ENCODE measurements at regions not wholly inside any gene's neighbourhood (a gene's known extent, or its start where the extent isn't known, plus 50 kb on each side); places are given as distances from the start of the nearest gene placed in this dataset.

DNA sequence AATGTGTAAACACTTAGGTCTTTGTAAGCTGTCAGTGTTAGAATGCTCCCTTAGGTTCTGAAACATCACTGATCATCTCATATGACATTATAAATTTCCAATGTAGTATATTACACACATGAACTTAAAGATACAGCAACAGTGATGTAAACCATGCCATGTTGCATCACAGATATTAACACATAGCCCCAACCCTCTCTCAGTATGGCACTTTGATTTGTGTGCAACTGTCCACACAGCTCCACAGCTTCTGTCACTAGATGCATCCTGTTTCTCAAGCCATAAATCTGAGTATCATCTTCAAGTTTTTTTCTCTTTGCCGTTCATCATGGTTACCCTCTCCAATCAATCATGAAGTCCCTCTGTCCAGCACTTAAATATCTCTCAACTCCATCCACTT lies 69.2 kb upstream of the LRP1B start:
- intact Hi-C loops (cut with micrococcal nuclease): no loop called here
- TF ChIP-seq, protein P1, sequence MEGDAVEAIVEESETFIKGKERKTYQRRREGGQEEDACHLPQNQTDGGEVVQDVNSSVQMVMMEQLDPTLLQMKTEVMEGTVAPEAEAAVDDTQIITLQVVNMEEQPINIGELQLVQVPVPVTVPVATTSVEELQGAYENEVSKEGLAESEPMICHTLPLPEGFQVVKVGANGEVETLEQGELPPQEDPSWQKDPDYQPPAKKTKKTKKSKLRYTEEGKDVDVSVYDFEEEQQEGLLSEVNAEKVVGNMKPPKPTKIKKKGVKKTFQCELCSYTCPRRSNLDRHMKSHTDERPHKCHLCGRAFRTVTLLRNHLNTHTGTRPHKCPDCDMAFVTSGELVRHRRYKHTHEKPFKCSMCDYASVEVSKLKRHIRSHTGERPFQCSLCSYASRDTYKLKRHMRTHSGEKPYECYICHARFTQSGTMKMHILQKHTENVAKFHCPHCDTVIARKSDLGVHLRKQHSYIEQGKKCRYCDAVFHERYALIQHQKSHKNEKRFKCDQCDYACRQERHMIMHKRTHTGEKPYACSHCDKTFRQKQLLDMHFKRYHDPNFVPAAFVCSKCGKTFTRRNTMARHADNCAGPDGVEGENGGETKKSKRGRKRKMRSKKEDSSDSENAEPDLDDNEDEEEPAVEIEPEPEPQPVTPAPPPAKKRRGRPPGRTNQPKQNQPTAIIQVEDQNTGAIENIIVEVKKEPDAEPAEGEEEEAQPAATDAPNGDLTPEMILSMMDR (IDR thresholded peaks at IDR 0.05; ENCODE audit: borderline replicate concordance): no peak
- Histone ChIP-seq H3K27ac (replicated peaks) (no peak overlapping the region), H3K27me3 (ENCODE audit: low read depth) (no peaks in the 10 kb centered on the region), H3K4me3 (no peak overlapping the region), H3K9me3 (replicated peaks) (no peaks in the 10 kb centered on the region), H3K4me1 (no peaks in the 10 kb centered on the region), H3K36me3 (no peaks in the 10 kb centered on the region)
- no peak for DNase-seq

DNA sequence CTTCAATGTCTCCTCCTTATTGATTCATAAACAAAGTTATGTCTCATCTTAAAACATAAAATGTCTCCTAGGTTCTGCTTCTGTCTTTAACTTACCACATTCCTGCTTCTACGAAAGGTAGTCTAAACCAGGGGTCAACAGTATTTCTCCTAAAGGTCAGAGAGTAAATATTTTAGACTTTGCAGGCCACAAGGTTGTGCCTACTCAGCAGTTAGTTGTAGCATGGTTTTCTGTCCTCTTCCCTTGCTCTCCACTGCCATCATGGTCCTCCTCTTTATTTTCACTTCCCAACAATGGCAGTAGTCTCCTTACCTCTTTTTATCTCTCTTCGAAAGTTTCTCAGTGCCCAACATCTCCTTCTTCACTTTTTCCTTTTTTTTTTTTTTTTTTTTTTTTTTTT lies 68.3 kb upstream of the LRP1B start:
- no peak overlapping the region for H3K27ac ChIP-seq (replicated peaks)
- no peaks in the 10 kb centered on the region for H3K27me3 ChIP-seq (ENCODE audit: low read depth)
- H3K4me3 ChIP-seq: no peak overlapping the region
- TF ChIP-seq, protein P1 (IDR thresholded peaks at IDR 0.05; ENCODE audit: borderline replicate concordance): no peak
- H3K9me3 ChIP-seq (replicated peaks): no peaks in the 10 kb centered on the region
- no peak for DNase-seq
- no peaks in the 10 kb centered on the region for H3K36me3 ChIP-seq
- no peaks in the 10 kb centered on the region for H3K4me1 ChIP-seq
- intact Hi-C loops (cut with micrococcal nuclease): no loop called here

DNA sequence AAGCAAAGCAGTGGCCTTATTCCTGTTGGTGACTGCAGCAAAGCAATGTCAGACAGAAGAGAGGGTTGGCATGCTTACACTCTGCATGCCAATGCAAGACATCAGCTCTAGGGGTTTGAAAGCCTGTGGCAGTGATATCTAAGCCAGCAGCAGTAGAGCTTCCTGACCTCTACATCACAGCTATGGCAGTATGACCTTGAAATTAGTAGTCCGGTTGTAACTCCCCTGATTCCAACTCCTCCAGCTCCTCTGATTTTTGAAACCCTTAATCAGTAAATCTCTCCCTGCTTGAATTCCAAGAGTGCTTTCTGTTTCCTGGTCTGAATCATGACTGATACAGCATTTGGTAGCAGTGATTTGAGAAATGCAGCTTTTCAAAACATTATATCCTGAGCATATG lies 60.0 kb upstream of the LRP1B start:
- DNase-seq: no peak
- Histone ChIP-seq H3K36me3 (no peaks in the 10 kb centered on the region), H3K27me3 (ENCODE audit: low read depth) (no peaks in the 10 kb centered on the region), H3K4me1 (peaks cover 1% of the 10 kb centered on the region), H3K27ac (replicated peaks) (no peak overlapping the region), H3K9me3 (replicated peaks) (no peaks in the 10 kb centered on the region), H3K4me3 (no peak overlapping the region)
- intact Hi-C loops (cut with micrococcal nuclease): no loop called here
- TF ChIP-seq, protein P1 (IDR thresholded peaks at IDR 0.05; ENCODE audit: borderline replicate concordance): no peak

DNA sequence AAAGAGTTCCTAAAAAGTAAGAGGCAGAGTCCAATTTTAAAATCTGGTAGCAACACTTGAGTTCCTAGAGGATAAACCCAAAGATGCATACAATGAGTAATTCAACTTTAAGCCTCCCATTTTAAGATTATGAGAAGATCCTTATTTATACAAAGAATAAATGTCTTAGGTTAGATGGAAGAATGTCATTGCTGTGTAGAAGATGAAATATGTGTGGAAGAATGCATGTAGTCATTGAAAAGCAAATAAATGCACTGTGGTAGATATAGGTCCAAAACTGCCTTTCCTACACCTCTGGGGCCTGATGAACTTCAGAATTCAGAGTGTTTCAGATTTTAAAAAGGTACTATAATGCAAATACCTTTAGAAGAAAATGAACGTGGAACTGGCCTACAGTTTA lies 58.7 kb upstream of the LRP1B start:
- intact Hi-C loops (cut with micrococcal nuclease): no loop called here
- no peak for DNase-seq

DNA sequence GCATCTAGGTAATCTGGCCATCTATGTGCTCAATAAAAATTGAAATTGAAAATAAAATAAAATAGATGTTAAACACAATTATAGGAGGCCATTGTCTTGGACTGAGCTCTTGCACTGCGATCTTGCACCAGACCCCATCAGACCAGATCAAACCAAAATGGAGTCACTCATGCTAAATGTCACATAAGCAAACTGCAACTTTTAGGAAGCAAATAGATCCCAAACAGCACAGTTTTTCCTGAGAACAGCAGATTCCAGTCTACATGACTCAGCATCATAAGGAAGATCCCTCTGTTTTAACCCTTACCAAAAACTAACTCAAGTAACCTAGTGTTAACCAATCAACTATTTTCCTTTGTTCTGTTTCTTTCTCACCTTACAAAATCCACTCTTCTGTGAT lies 57.7 kb upstream of the LRP1B start:
- Histone ChIP-seq H3K36me3 (no peaks in the 10 kb centered on the region), H3K27ac (replicated peaks) (no peak overlapping the region), H3K9me3 (replicated peaks) (no peaks in the 10 kb centered on the region), H3K4me1 (peaks cover 6% of the 10 kb centered on the region), H3K4me3 (no peak overlapping the region), H3K27me3 (ENCODE audit: low read depth) (no peaks in the 10 kb centered on the region)
- TF ChIP-seq, protein P1 (IDR thresholded peaks at IDR 0.05; ENCODE audit: borderline replicate concordance): no peak
- no peak for DNase-seq
- intact Hi-C loops (cut with micrococcal nuclease): no loop called here

More for the DNA sequence above, 58.7 kb upstream of the LRP1B start:
- Histone ChIP-seq H3K9me3 (replicated peaks) (no peaks in the 10 kb centered on the region), H3K4me3 (no peak overlapping the region), H3K27ac (replicated peaks) (no peak overlapping the region), H3K27me3 (ENCODE audit: low read depth) (no peaks in the 10 kb centered on the region), H3K36me3 (no peaks in the 10 kb centered on the region), H3K4me1 (peaks cover 6% of the 10 kb centered on the region)
- TF ChIP-seq, protein P1 (IDR thresholded peaks at IDR 0.05; ENCODE audit: borderline replicate concordance): no peak

All from left ventricle myocardium inferior (tissue), 1 donor.